ENCODE measurements at regions not wholly inside any gene's neighbourhood (a gene's known extent, or its start where the extent isn't known, plus 50 kb on each side); places are given as distances from the start of the nearest gene placed in this dataset.
"Not testable (repeated sequence)": the region's sequence is repeated elsewhere in the genome, so short reads cannot be mapped to it uniquely, and the experiment has no call there.

DNA sequence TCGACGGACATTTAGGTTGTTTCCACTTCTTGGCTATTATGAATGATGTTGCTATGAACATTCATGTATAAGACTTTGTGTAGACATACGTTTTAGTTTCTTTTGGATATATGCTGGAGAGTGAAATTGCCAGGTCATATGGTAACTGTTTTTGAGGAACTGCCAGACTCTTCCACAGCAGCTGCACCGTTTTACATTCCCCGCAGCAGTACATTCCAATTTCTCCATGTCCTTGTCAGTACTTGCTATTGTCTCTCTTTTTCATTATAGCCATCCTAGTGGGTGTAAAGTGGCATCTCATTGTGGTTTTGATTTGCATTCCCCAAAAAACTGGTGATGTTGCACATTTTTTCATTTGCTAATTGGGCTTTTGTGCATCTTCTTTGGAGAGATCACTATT lies 73.1 kb upstream of the GARIN1A start:
- TF ChIP-seq, protein P1, sequence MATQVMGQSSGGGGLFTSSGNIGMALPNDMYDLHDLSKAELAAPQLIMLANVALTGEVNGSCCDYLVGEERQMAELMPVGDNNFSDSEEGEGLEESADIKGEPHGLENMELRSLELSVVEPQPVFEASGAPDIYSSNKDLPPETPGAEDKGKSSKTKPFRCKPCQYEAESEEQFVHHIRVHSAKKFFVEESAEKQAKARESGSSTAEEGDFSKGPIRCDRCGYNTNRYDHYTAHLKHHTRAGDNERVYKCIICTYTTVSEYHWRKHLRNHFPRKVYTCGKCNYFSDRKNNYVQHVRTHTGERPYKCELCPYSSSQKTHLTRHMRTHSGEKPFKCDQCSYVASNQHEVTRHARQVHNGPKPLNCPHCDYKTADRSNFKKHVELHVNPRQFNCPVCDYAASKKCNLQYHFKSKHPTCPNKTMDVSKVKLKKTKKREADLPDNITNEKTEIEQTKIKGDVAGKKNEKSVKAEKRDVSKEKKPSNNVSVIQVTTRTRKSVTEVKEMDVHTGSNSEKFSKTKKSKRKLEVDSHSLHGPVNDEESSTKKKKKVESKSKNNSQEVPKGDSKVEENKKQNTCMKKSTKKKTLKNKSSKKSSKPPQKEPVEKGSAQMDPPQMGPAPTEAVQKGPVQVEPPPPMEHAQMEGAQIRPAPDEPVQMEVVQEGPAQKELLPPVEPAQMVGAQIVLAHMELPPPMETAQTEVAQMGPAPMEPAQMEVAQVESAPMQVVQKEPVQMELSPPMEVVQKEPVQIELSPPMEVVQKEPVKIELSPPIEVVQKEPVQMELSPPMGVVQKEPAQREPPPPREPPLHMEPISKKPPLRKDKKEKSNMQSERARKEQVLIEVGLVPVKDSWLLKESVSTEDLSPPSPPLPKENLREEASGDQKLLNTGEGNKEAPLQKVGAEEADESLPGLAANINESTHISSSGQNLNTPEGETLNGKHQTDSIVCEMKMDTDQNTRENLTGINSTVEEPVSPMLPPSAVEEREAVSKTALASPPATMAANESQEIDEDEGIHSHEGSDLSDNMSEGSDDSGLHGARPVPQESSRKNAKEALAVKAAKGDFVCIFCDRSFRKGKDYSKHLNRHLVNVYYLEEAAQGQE (IDR thresholded peaks at IDR 0.05; ENCODE audit: insufficient replicate concordance, low read depth), result not testable (repeated sequence)
- TF ChIP-seq CTCF (IDR thresholded peaks at IDR 0.05; ENCODE audit: insufficient read depth, low read length), result not testable (repeated sequence)
